Glomerular endothelial cell (primary cell): ENCODE measurements at regions not wholly inside any gene's neighbourhood (a gene's known extent, or its start where the extent isn't known, plus 50 kb on each side); places are given as distances from the start of the nearest gene placed in this dataset.
"Not testable (repeated sequence)": the region's sequence is repeated elsewhere in the genome, so short reads cannot be mapped to it uniquely, and the experiment has no call there.

Experiments
- DNase-seq: peaks from one replicate; pipeline ENCODE4 v3.0.0-alpha.2; 2011; ENCODE audit warnings: low read depth, low spot score; ENCODE audit errors: extremely low read depth

DNA sequence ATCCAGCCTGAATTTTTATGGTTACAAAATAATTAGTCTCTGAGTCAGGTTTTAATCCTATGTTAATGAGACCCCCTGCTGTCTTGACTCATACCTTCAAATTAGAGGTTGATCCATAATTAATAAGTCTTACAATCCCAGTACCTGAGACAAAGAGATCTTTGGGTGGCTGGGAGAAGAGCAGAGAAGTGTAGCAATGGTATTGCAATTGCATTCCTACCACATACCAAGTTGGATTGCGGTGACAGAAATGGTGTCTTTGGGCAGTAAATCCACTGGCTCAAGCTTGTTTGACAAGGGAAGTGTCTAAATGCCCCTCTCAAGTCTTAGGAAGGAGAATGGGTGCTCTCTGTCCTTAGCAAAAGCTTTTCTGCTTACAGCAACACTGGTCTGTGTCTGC is 150.4 kb downstream of the BTBD3 start:
- DNase-seq, result no peak

DNA sequence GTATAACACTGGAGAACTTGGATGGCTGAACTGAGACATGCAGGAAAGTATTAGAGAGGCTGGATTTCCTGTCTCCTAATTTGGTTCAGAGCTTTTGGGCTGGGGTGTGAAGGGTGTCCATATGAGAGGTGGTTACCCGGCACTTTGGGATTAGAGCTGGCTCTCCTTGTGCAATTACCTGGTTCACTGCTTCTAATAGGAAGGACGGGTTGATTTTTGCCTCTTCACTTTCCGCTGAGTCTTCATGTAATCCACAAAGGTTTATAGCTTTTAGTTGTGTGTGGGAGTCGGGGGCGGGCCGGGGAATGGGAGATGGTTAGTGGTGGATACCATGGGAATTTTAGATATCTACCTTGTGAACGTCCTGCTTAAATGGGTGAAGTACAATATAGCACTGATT is 151.5 kb downstream of the BTBD3 start:
- DNase-seq, result no peak

DNA sequence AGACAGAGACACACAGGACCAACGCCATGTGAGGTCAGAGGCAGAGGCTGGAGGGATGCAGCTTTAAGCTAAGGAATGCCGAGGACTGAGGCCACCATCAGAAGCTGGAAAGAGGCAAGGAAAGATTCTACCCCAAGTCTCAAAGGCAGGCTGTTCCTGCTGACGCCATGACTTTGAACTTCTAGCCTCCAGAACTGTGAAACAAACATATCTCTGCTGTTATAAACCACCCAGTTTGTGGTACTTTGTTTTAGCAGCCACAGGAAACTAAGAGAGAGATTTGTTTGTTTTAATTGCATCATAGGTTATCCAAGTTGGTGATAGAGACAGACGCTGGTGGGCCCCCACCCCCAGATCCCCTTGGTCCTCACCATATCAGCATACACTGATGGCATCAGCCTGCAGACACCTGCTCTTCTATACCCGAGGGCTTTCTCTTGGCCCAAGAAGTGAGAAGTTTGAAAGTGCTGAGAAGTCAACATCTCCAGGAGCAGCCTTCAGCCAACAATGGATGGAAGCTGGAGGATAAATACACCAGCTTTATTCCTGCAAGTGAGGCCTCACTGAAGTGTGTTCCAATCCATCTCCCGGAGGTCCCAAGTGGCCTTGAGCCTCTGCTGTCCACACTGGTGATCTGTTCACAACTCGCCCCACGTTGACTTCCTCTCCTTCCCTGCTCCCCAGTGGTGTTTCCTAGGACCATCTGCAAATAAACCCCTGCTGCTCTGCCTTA is 154.7 kb downstream of the BTBD3 start:
- DNase-seq, result no peak

DNA sequence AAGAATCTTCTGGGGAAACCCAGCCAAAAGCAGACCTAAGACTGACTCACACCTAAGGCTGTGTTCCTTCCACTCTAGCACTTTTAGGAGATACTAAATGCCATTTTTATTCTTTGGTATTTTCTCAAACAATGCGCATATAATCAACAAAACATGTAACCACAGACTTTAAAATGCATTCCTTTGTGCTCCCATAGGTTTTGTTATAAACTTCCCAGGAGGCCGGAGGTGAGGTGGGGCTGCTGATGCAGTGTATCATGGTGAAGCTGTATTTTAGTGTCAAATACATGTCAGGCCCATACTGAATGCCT is 155.2 kb downstream of the BTBD3 start:
- DNase-seq, result no peak

DNA sequence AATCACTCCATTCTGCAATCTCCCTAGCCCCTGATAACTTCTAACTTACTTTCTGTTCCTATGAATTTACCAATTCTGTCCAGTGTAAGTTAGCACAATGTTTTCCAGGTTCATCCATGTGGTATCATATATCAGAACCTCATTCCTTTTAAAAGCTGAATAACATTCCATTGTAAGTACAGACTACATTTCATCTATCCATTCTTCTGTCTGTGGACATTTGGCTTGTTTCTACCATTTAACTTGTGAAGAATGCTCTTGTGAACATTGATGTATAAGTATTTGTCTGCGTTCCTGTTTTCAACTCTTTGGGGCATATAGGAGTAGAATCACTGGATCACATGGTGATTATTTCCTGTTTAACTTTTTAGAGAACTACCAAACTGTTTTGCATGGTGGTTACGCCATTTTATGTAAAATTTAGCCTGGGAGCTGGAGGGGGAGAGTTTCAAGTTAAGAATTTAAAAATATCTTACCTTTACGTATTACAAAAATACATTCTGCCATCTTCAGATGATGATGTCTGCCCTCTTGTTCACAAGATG is 156.5 kb downstream of the BTBD3 start:
- DNase-seq, result no peak

DNA sequence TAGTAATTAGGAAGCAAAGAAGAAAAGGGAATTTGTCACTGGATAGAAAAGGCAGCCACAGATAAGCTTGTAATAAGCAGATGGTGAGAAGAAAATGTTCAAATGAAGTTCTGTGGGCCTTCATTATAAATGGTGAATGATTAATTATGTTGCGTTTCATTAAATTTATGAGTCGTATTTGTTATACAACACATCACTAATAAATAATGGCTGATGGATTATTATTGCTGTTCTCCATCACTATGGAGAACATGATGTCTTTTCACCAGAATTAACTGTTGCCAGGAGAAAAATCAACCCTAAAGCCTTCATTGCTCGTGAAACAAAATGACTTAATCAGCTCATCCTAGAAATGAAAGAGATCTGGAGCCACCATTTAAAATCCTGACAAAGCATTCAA is 158.5 kb downstream of the BTBD3 start:
- no peak for DNase-seq

DNA sequence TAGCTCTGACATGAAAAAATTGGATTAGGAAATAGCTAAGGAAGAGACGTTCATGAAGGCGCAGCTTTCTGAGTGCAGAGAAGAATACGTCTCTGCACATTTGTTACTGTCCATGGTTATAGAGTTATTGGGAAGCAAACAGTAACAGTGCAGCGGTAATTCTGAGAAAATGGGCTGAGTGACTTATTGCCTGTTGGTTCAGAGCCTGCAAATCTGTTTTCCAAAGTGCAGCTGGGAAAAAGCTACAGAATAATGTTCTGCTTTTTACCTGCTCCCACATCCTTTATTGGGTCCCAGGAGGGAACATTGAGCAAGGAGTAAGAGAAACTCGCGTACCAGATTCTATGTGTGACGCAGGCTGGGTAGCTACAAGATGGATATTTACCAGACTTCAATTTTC is 160.2 kb downstream of the BTBD3 start:
- no peak for DNase-seq

DNA sequence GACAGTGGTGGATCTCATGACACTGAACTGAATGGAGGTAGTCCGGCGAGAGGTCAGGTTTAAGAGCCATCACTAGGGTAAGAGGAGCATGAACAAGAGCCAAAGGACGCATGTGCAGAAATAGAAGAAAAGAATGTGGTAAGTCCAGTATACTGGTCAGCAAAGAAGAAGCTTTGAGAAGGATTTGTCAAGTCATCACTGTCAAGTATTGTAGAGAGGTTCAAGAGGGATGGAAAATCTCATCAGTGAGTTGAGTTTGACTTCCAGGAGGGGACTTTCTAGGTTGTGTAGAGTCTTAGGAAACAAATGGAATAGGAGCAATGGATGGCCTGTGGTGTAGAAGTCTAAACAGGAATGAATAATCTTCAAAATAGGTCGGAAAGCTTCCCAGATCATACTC is 161.8 kb downstream of the BTBD3 start:
- DNase-seq, result no peak

DNA sequence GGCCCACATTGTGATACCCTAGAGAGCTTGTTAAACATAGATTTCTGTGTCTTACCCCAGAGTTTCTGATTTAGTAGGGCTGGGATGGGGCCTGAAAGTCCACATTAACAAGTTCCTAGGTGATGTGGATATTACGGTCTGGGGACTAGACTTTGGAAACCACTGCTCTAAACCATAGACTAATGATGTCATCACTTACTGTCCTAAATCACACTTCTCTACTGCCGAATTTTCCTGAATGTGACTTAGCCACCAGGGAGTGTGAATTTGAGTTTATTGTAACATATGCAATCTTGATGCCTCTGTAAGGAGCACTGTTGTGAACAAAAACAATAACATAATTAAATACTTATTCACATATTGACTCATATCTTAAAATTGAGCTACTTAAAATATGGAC is 165.6 kb downstream of the BTBD3 start:
- no peak for DNase-seq

DNA sequence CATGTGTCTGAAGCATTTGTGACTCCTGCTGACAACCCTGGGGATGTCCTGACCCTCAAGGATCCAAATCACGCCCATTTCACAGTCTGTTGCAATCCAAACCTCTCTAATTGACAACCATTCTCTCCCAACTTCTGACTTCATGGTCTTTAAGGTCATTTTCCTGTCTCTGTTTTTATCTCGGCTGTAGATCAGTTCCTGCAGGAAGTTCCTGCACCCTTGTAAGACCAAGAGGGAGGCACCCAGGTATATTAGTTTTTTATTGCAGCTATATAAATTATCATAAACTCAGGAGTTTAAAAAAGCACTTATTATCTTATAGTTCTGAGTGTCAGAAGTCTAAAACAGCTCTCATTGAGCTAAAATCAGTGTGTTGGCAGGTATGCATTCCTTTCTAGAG is 166.8 kb downstream of the BTBD3 start:
- DNase-seq, result no peak

DNA sequence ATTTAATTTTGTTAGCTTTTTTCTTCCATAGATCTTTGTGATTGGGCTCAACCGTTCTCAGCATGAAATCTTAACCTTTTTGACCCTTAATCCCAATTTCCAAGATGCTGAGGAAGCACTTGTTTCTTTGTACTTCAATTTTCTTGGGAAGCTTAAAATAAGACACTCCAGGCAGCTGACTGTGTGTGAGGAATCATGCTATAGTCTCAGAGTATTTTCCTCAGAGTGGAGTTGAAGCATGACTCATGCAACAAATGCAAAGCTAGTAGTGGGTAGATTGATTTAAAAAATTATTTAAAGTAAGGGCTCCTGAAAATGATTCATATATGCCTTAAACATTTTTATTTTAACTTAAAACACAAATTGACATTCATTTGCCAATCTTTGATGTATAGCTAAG is 168.7 kb downstream of the BTBD3 start:
- no peak for DNase-seq

DNA sequence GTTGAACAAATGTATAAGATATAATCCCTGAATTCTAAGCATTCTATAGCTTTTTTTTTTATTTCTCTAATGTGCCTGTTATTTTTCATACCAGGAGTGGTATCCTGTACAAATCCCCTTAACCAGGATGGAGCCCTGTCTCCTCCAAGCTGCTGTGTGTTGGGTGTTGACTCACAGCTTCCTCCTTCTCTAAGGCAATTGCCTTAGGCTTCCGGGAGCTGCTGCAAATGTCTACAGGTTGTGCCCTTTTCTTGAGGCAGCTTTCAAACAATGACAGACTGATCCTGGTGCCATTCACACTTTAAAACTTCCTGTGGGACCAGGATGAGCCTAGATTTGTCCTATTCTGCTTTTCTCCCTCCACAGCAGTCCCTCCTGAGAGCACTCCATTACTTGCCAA is 173.2 kb downstream of the BTBD3 start:
- peak; percentile 31 for DNase-seq

DNA sequence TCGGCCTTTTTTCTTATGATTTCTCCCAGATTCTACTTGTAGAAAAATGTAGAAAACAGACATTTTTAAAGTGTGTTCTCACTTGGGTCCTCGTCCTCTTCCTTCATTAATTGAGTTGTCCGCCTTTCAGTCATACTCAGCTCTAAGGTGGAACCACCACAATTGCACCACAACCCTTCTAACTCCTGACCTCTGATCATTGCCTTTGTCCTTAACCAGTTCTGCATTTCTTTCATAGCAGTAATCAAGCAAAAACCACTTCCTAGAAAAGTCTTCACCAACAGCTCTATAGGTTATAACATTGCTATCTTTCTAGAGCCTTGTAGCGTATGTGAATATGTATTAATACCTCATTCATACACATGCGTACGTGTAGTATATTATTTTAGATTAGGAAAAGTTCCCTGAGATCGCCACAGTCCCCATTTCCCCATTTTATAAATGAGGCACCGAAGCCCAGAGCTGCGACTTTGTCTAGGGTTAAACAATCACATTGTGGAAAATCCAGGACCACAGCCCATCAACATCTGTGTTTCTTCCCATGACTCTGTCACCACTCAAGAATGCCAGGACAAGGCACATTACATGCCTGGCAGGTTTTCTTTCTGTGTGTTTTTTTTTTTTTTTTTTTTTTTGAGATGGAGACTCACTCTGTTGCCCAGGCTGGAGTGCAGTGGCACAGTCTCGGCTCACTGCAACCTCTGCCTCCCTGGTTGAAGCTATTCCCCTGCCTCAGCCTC is 175.5 kb downstream of the BTBD3 start:
- DNase-seq, result no peak

DNA sequence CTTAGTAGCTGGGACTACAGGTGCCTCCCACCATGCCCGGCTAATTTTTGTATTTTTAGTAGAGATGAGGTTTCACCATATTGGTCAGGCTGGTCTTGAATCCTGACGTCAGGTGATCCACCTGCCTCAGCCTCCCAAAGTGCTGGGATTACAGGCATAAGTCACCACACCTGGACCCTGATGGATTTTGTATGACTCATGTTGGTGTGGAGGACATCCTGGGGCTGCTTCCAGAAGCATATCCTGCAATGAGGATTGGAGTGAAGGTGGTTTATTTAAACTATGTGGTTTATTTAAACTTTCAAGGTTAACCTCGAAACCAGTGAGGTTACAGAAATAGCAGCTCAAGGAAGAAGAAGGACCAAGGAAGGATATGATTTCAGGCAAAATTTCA is 176.1 kb downstream of the BTBD3 start:
- not testable (repeated sequence) for DNase-seq

DNA sequence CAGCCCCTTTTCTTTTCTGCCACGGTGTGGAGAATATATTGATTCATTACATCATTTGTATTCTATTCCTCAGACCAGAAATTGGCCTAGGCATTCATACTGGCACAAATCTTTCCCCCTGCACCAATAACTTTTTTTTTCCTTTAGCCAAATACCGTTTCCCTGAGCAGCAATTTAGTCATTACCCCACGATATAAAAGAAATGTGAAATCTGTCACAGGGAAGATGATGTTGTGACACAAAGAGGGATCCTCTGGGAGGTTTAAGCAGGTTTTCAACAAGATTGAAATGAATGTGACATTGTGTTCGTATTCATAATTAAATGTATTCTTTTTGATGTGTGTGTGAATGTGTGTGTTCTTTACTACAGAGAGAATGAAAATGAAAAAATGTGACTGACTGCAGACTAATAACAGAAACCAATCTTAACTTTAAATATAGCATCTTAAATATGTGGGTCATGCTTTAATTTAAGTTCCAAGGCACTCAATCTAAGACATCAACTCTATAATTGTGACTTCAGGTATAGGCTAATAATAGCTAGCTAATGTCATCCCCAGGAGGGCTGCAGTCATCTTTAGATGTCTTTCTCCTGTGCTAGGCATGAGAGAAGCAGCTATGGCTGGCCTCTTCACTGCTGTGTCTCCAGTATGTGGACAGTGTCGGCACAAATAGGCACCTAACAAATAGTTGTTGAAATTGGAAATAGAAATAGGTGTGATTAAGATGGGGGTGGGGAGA is 177.7 kb downstream of the BTBD3 start:
- no peak for DNase-seq

DNA sequence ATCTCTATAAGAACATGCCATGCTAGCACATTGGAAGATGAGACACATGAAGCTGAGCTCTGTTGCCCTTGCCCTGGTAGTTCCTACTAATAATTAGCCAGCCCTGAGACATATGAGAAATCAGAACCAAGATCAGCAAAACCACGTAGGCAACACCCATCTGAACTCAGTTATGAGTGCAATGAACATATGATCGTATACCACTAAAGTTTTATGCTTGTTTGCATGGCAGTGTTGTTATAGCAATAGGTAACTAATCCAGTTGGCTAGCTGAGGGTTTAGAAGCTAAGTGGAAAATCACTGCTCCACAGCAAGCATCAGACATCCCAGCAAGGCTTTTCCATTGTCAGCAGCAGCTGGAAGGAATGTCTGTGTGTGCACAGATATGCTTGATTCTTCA is 180.7 kb downstream of the BTBD3 start:
- no peak for DNase-seq

DNA sequence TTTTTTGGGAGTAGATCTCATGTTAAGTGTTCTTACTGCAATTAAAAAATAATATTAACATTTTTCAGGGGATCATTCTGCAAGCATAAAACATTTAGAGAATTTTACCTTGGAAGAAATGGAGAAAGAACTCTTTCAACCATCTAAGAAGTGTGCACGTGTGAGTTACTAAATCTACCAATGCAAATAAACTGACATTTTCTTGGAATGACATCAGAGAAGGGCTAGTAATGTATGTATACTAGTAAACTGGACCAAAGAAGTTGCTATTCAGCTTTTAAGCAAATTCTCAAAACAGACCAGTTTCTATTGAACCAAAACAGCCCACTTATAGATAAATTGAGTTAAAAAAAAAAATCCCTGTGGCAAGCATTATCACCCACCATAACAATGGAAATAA is 191.2 kb downstream of the BTBD3 start:
- DNase-seq, result no peak

DNA sequence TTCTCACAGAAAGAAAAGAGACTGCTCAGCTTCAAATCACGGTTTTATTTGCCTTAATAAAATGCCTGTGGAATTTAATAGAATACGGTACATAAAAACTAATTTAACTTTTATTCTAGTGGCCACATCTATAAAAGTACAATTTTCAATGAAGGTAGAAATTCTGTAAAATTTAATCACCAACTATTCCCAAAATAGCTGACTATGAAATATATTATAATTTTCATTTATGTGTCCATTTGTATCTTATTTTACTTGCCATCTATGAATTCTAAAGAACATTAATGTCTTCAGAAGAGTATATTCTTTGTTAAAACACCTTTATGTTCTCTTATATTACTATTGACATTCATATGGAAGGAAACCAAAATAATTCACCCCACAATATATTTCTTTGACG is 192.6 kb downstream of the BTBD3 start:
- no peak for DNase-seq

DNA sequence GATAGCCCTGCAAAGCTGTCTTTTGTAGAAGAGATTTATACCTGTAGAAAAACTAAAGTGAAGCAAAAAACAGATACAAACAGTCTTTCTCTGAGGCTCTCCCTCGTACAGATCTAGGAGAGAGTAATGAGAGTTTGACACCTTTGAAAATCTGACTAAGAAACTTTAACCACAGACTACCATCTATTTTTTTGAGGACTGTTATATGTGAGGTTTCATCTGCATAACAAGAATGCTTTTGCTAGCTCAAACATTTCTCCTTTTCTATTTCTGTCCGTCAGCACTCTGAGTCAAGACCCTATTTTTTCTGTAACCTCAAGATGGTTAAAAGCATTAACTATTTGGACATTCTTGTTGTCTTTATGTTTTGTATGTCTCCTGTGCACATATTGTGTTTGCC is 193.0 kb downstream of the BTBD3 start:
- no peak for DNase-seq

DNA sequence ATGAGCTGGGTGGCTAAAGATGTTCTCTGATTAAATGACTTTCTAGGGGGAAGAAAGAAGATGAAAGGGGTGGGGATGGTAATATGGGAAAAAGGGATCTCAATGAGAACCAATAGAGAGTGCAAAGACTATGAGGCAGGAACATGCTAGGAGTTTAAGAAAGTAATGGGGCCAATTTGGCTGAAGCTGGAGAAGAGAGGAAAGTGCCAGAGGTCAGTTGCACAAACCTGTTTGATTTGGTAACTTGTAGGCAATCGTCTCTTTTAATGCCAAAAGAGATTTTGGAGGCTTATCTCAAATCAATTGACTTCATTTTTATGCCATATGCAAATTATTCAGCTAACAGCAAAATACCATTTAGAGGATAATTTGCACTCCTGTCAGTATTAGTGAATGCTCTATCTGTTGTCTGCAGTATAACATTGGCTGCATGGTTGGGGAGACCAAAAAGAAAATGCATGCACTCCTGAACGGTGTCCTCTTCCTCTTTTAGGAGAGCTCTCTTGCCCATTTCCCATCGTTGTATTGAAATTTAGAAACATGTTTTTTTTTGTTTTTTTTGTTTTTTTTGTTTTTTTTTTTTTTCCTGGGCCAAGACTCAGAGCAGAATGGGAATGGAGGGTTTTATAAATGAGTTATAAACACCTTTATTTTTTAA is 193.9 kb downstream of the BTBD3 start:
- no peak for DNase-seq

DNA sequence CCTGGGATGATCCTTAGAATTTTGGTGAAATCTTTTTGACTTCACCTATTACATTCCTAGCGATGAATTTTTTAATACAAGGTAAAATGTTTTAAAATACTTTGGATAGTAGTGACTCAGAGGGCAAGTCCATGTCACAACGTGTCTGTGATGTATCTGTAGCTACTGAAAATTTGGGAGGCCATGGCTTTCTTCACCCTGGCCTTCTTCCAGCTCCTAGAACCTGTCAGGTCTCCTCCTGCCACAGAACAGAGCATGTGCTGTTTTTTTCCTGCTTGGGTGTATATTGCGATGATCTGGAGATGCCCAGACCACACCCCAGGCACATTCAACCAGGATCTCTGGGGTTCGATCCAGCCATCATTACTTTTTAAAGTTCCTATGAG is 194.4 kb downstream of the BTBD3 start:
- DNase-seq, result no peak
